Parathyroid adenoma (tissue), 2 donors: ENCODE measurements at regions not wholly inside any gene's neighbourhood (a gene's known extent, or its start where the extent isn't known, plus 50 kb on each side); places are given as distances from the start of the nearest gene placed in this dataset.

ENCODE experiments used
- H2AFZ ChIP-seq: fragments of 300-600 bp; sonication (generic); one replicate; pipeline ENCODE4 v1.7.0; 2017; ENCODE audit warnings: antibody characterized with exemption, mild to moderate bottlenecking
- H3K27ac ChIP-seq: fragments of 300-600 bp; sonication (generic); one replicate; pipeline ENCODE4 v1.7.0; 2017
- H3K27me3 ChIP-seq: fragments of 300-600 bp; sonication (generic); one replicate; pipeline ENCODE4 v1.7.0; 2017; ENCODE audit warnings: low read length; ENCODE audit not compliant: control insufficient read depth, insufficient read depth
- H3K36me3 ChIP-seq: fragments of 300-600 bp; sonication (generic); one replicate; pipeline ENCODE4 v1.7.0; 2017; ENCODE audit warnings: low read length; ENCODE audit not compliant: control insufficient read depth, insufficient read depth
- H3K4me1 ChIP-seq: fragments of 300-600 bp; sonication (generic); one replicate; pipeline ENCODE4 v1.7.0; 2017; ENCODE audit warnings: control low read depth
- H3K4me2 ChIP-seq: fragments of 300-600 bp; sonication (generic); one replicate; pipeline ENCODE4 v1.7.0; 2017; ENCODE audit warnings: low read length
- H3K4me3 ChIP-seq: fragments of 300-600 bp; sonication (generic); one replicate; pipeline ENCODE4 v1.7.0; 2017; ENCODE audit warnings: low read depth, low read length
- H3K79me2 ChIP-seq: fragments of 300-600 bp; sonication (generic); one replicate; pipeline ENCODE4 v1.7.0; 2017; ENCODE audit warnings: control low read depth
- H3K9ac ChIP-seq: fragments of 300-600 bp; sonication (generic); one replicate; pipeline ENCODE4 v1.7.0; 2017; ENCODE audit warnings: mild to moderate bottlenecking
- H3K9me3 ChIP-seq: fragments of 300-600 bp; sonication (generic); one replicate; pipeline ENCODE4 v1.7.0; 2017; ENCODE audit warnings: low read length; ENCODE audit not compliant: control insufficient read depth
- CTCF ChIP-seq: fragments of 300-600 bp; sonication (generic); IDR thresholded peaks from one replicate; pipeline ENCODE4 v1.7.0; 2017; ENCODE audit warnings: antibody characterized with exemption, mild to moderate bottlenecking
- donor health status: primary hyperparathyroidism.

- Histone ChIP-seq H3K4me2 (no peak overlapping the region), H3K4me1 (peaks cover 3% of the 10 kb centered on the region), H2AFZ (no peak overlapping the region), H3K27ac (no peak overlapping the region), H3K27me3 (no peaks in the 10 kb centered on the region), H3K9me3 (no peaks in the 10 kb centered on the region), H3K79me2 (no peaks in the 10 kb centered on the region), H3K36me3 (no peaks in the 10 kb centered on the region), H3K4me3 (no peak overlapping the region), H3K9ac (no peak overlapping the region)
- TF ChIP-seq CTCF, result no peak
Observed at GRCh38 chr20:60695226-60696000, 556.6 kb upstream of the CDH4 start.

GRCh38 chr20:60697252-60697651 lies 554.8 kb upstream of the CDH4 start:
- Histone ChIP-seq H3K9me3 (no peaks in the 10 kb centered on the region), H3K27ac (no peak overlapping the region), H3K79me2 (no peaks in the 10 kb centered on the region), H2AFZ (no peak overlapping the region), H3K9ac (no peak overlapping the region), H3K27me3 (no peaks in the 10 kb centered on the region), H3K4me3 (no peak overlapping the region), H3K4me2 (no peak overlapping the region), H3K36me3 (no peaks in the 10 kb centered on the region), H3K4me1 (peaks cover 3% of the 10 kb centered on the region)
- no peak for TF ChIP-seq CTCF

GRCh38 chr20:60700728-60701127 lies 551.3 kb upstream of the CDH4 start:
- Histone ChIP-seq H3K4me1 (peaks cover 3% of the 10 kb centered on the region), H3K36me3 (no peaks in the 10 kb centered on the region), H3K79me2 (no peaks in the 10 kb centered on the region), H3K4me3 (no peak overlapping the region), H3K27ac (no peak overlapping the region), H3K4me2 (no peak overlapping the region), H3K27me3 (no peaks in the 10 kb centered on the region), H3K9me3 (no peaks in the 10 kb centered on the region), H3K9ac (no peak overlapping the region), H2AFZ (no peak overlapping the region)
- TF ChIP-seq CTCF, result no peak

- H3K9ac ChIP-seq, result no peak overlapping the region
- TF ChIP-seq CTCF, result no peak
- no peaks in the 10 kb centered on the region for H3K4me1 ChIP-seq
- no peak overlapping the region for H2AFZ ChIP-seq
- no peaks in the 10 kb centered on the region for H3K36me3 ChIP-seq
- H3K9me3 ChIP-seq, result no peaks in the 10 kb centered on the region
- H3K27me3 ChIP-seq, result no peaks in the 10 kb centered on the region
- no peak overlapping the region for H3K4me3 ChIP-seq
- no peak overlapping the region for H3K4me2 ChIP-seq
- H3K27ac ChIP-seq, result no peak overlapping the region
- no peaks in the 10 kb centered on the region for H3K79me2 ChIP-seq
Observed at GRCh38 chr20:60704147-60704546, 547.9 kb upstream of the CDH4 start.

- H3K27me3 ChIP-seq, result no peaks in the 10 kb centered on the region
Observed at GRCh38 chr20:60713396-60713795, 538.7 kb upstream of the CDH4 start.

More at GRCh38 chr20:60713396-60713795, 538.7 kb upstream of the CDH4 start:
- Histone ChIP-seq H3K36me3 (no peaks in the 10 kb centered on the region), H3K9ac (no peak overlapping the region), H3K4me3 (no peak overlapping the region), H3K9me3 (no peaks in the 10 kb centered on the region), H2AFZ (no peak overlapping the region), H3K27ac (no peak overlapping the region), H3K4me2 (no peak overlapping the region), H3K4me1 (no peaks in the 10 kb centered on the region), H3K79me2 (no peaks in the 10 kb centered on the region)
- no peak for TF ChIP-seq CTCF
